Lower leg skin (tissue), 3 donors: ENCODE measurements at regions not wholly inside any gene's neighbourhood (a gene's known extent, or its start where the extent isn't known, plus 50 kb on each side); places are given as distances from the start of the nearest gene placed in this dataset.

Source experiments
- CTCF ChIP-seq, 3 donors: fragments of 450-650 bp; IDR thresholded peaks; one replicate each; pipeline ENCODE4 v1.5.1; 2016; ENCODE audit warnings: antibody characterized with exemption in 3 of 3, mild to moderate bottlenecking in 3 of 3, moderate library complexity in 2 of 3
- POLR2A ChIP-seq, 2 donors: fragments of 450-650 bp; IDR thresholded peaks; one replicate each; pipeline ENCODE4 v1.6.1; 2016 to 2017; ENCODE audit warnings: antibody characterized with exemption in 2 of 2, mild to moderate bottlenecking in 1 of 2, moderate library complexity in 1 of 2

- TF ChIP-seq CTCF (IDR thresholded peaks at IDR 0.05) (no peak), POLR2A (IDR thresholded peaks at IDR 0.05) (no peak)
Measured at GRCh38 chr13:73517766-73518165, 459.0 kb downstream of the KLF5 start.
